Fibroblast of skin of scalp (primary cell): ENCODE measurements at regions not wholly inside any gene's neighbourhood (a gene's known extent, or its start where the extent isn't known, plus 50 kb on each side); places are given as distances from the start of the nearest gene placed in this dataset.

Source experiments
- DNase-seq: peaks from one replicate; pipeline ENCODE4 v3.0.0-alpha.2; 2013

DNA sequence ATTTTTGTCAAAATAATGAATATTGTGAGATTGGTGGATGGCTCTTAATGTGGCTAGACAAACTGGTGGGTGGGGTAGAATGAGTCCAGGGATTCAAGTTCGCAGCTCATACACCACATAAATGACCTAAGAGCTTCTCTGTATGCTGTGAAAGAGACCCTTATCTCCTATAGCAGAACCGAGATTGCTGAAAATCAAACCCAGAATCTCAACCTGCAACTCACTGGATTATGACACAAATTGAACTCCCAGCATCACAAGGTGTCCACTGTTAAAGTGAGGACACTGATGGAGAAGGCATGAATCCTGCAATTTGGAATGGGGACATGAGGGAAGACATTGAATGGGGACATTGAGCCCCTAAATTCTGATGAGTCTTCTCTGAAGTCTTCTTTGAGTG lies 51.3 kb upstream of the CNKSR3 start:
- DNase-seq: no peak

GRCh38 chr6:154565331-154565730 lies 54.8 kb upstream of the CNKSR3 start:
- DNase-seq: no peak

GRCh38 chr6:154566866-154567265 lies 56.4 kb upstream of the CNKSR3 start:
- no peak for DNase-seq

- DNase-seq: no peak
These were observed 57.3 kb upstream of the CNKSR3 start for GRCh38 chr6:154567695-154568220.

GRCh38 chr6:154569156-154569862 lies 58.8 kb upstream of the CNKSR3 start:
- DNase-seq: no peak

- no peak for DNase-seq
These were observed 60.0 kb upstream of the CNKSR3 start for GRCh38 chr6:154570505-154570904.

DNA sequence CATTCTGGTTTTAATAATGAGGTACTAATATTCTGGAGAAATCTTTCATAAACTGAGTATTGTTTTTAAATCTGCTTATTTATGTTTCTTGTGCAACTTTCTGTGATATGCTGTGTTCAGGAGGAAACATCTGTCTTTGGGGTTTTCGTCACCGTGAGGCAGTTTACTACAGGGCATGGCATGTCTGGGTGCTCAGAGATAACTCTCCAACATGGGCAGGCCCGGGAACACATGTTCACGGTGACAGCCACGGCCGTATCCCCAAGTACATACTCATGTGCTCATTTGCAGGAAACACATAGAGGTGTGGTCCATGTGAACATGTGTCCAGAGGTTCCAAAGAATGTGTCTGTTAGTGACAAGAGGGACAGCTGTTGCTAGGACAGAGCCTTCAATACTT lies 62.1 kb upstream of the CNKSR3 start:
- DNase-seq: no peak

DNA sequence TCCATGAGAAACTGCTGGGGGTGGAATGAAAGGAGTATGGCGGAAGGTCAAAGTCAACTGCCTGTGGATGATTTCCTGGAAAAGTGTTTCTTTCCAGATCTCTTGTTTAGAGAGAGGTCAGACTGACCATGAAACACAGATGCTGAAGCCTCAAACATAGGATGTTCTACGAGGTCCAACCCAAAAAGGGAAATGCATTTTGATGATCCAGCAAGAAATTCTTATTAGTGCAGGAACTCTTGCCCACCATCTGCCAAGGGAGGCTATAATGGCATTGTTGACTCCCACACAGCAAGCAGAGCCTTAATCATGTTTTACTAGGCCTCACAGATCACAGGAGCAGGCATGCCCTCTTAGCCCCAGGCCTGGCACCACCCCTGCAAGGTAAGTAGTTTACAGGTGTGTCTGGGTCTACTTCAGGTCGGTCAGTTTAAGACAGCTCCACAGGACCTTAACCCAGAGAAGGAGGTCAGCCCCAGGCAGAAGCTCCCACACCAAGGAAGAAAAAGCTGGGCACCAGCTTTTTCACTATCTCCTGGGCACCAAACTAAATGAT lies 67.6 kb upstream of the CNKSR3 start:
- no peak for DNase-seq

GRCh38 chr6:154579046-154579445 lies 68.6 kb upstream of the CNKSR3 start:
- no peak for DNase-seq

DNA sequence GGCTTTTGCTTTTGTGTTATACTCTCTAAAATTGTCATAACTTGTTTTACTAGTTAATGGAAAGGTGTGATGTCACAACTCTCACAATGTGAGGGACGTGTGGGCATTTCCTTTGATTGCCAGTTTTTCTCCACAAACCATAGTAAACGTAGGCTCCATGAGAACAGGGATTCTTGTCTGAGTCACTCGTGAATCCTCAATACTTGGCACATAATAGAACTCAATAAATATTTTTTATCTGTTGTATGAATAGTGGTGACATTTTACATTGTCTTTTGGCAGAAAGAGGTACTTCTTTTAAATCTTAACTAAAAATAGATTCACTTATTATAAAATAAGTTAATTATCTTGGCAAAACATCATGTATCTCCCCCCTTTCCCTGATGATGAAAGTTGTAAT lies 69.0 kb upstream of the CNKSR3 start:
- no peak for DNase-seq

GRCh38 chr6:154580397-154581135 lies 70.1 kb upstream of the CNKSR3 start:
- DNase-seq: no peak

- no peak for DNase-seq
These were observed 72.2 kb upstream of the CNKSR3 start for GRCh38 chr6:154582696-154583095.

- no peak for DNase-seq
These were observed 73.2 kb upstream of the CNKSR3 start for GRCh38 chr6:154583546-154584188.

DNA sequence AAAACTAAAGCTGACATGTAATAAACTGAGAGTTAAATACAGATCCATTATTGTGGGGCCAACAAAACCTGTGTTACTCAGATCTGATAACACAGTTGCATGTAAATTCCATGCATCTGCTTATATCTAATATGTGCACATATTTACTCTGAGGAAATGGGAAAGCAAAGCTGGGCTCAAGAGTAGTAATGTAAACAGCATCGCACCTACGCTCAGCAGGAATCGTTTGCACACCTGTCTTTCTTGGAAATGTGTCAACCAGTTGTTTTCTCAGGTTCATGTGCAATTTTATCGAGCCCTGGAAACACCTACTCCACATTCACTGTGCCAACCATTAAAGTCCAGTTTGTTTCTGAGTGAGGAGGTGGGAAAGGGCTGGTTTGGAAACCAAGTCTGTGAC lies 80.3 kb upstream of the CNKSR3 start:
- DNase-seq: no peak

GRCh38 chr6:154591234-154591633 lies 80.7 kb upstream of the CNKSR3 start:
- DNase-seq: no peak

DNA sequence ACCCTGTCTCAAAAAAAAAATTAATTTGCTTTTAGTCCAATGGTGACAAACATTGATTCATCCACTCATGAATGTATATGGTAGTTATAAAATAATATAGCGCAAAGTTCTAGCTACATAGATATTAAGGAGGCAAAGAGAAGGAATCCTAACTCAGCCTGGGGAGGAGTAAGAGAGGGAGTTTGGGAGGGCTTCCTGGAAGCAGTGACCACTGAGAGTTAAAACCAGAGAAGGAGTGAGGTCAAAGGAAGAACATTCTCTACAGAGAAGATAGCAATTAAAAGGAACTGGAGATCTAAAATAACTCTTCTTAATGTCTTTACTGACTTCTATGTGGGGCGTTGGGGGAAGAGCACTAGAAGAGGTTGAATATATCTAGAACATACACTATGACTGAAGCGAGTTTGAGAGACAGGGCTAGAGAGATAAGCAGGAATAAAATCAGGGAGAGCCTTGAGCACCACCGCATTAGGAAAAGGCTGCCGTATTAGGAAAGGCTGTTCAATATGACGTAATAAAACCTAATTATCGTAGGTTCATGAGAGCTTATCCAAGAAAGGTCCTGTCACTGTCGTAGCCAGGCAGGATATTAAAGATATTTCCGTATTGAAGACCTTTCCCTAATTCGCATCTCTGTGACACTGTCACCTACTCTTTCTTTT lies 81.8 kb upstream of the CNKSR3 start:
- DNase-seq: no peak

GRCh38 chr6:154593122-154593521 lies 82.6 kb upstream of the CNKSR3 start:
- no peak for DNase-seq

GRCh38 chr6:154594496-154595198 lies 84.2 kb upstream of the CNKSR3 start:
- no peak for DNase-seq

GRCh38 chr6:154595538-154595937 lies 85.1 kb upstream of the CNKSR3 start:
- no peak for DNase-seq

DNA sequence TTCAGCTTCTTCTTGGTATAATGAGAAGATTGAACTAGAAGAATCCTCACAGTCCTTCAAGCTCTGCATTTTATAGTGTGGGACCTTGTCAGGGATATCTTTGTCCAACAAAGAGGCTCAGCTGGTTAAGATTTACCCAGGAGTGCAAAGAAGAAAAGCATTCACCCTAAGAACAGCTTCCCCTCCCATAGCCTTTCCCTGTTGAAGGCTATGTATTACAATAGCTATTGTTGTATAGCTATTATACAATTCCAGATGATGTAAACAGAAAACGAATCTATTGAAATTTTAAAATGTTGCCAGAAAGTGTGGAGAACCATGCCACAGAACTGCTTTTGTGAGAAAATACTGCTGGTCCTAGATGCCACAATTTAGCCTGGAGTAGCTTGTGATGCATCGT lies 85.5 kb upstream of the CNKSR3 start:
- no peak for DNase-seq

DNA sequence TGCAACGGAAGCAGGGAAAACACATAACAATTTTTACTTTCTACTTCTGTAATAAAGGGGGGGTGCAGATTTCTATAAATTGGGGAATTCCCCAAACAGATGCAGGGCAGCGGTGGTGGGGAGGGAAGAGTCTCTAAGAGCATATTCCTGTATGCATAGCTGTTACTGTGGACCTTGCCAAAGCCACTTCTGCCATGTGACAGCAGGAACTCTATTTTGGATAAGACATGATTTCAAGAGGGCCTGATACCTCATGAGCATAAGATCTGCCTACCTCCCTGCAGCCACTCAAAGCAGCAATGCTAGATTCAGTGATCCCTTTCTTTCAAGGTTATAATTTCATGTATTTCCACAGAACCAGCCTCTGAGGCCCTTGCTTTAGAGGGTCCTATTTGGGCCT lies 86.2 kb upstream of the CNKSR3 start:
- DNase-seq: no peak

GRCh38 chr6:154598399-154598798 lies 87.9 kb upstream of the CNKSR3 start:
- no peak for DNase-seq
